D721Med (cell line): ENCODE measurements at regions not wholly inside any gene's neighbourhood (a gene's known extent, or its start where the extent isn't known, plus 50 kb on each side); places are given as distances from the start of the nearest gene placed in this dataset.

Source experiments
- DNase-seq: peaks from one replicate; pipeline ENCODE4 v3.0.0; 2011; ENCODE audit warnings: low spot score; ENCODE audit not compliant: insufficient read length
- FAIRE-seq: peaks from 2 replicates; lab custom pipeline; 2011; peaks lifted over from hg19 to GRCh38; lab: Jason Lieb, UNC
- CTCF ChIP-seq: IDR thresholded peaks from 2 replicates; pipeline ENCODE4 v1.5.1; 2012; ENCODE audit warnings: mild to moderate bottlenecking, control low read depth; ENCODE audit not compliant: insufficient read depth; ENCODE audit errors: missing control alignments

- no peak for TF ChIP-seq CTCF
- DNase-seq (no peak), FAIRE-seq (no peak)
These were observed 100.6 kb upstream of the TOX3 start for GRCh38 chr16:52647588-52647987.

- no peak for DNase-seq
- TF ChIP-seq CTCF, result no peak
- no peak for FAIRE-seq
These were observed 96.1 kb upstream of the TOX3 start for GRCh38 chr16:52643006-52643405.

DNA sequence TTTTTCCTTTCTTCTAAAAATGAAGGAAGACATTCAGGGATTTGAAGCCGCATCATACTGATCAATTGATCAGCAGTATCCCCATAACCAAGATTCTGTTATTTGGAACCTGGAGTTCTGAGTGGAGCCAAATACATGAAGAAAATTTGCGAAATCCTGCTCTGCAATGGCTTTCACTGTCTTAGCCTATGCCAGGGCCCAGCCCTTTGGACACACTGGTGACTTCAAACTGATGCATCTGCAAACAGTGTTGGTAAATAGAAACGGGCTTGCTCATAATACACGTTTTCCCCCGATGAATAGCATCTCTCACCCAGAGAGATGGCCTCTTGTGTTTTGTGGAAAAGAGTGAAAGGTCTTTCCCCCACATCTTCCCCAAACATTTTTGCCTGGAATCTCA lies 87.6 kb upstream of the TOX3 start:
- no peak for DNase-seq
- no peak for TF ChIP-seq CTCF
- no peak for FAIRE-seq

DNA sequence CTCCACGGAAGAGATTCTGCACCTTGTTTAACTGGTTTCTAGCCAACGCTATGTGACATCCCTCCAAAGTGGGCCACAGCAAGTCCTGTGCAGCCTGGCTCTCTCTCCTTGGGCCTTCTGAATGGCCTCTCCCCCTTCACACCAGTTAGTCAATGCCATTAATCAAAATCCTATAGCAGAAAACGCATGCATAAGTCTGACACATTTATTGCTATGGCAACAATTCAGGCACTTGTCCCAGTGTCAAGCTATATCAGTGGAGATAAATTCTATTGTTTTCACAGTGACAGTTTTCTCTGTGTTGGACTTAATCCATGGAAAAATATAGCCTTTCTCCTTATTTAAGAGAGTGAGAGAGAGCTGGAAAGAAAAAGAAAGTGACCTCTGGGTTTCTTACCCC lies 87.2 kb upstream of the TOX3 start:
- TF ChIP-seq CTCF, result no peak
- FAIRE-seq, result no peak
- no peak for DNase-seq

GRCh38 chr16:52633230-52633629 lies 86.3 kb upstream of the TOX3 start:
- no peak for FAIRE-seq
- DNase-seq, result no peak

DNA sequence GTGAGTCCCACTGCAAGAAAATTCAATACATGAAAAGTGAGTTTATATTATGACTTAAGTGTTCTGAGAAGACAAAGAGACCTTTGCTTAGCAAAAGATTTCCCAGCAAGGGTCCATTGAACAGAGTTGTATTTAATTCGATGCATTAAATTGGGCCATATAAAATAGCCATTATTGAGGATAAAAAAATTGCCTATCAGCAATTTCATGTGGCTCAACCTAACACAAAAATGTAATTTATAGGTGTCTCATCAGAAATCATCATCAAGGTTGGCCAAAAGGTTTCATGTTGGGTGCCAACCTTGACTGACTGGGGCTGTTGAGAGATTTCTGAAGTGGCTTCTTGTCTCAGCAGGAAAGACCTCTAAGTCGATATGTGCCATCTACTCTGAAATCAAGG lies 84.8 kb upstream of the TOX3 start:
- no peak for FAIRE-seq
- no peak for TF ChIP-seq CTCF
- no peak for DNase-seq

More at GRCh38 chr16:52633230-52633629, 86.3 kb upstream of the TOX3 start:
- TF ChIP-seq CTCF, result no peak

DNA sequence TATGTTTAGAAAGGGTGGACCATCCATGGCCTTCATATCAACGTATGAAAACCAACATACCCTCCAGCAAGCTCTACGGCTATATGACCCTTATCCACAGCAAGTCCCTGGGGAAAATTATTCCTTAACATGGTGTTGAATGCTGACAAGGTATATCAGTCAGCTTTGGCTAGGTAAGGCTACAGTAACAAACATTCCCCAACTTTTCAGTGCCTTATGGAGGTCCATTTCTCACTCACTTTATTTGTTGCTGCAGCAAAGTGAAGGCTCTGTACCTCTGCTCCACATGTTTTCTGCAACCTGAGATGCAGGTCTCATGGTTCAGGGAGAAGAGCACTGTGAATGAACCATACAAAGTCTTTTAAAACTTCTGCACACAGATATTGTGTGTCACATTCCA lies 83.8 kb upstream of the TOX3 start:
- no peak for TF ChIP-seq CTCF
- FAIRE-seq (no peak), DNase-seq (no peak)
